HG02678 (cell line): ENCODE measurements at regions not wholly inside any gene's neighbourhood (a gene's known extent, or its start where the extent isn't known, plus 50 kb on each side); places are given as distances from the start of the nearest gene placed in this dataset.
A peak's percentile ranks its signal among the peaks of the same experiment; 100 is the strongest.

Experiments
- ATAC-seq: cut with Tn5 transposase; IDR thresholded peaks from one replicate; pipeline ENCODE4 v1.9.1; 2021; ENCODE audit warnings: mild to moderate bottlenecking, moderate library complexity; ENCODE audit not compliant: unreplicated experiment

DNA sequence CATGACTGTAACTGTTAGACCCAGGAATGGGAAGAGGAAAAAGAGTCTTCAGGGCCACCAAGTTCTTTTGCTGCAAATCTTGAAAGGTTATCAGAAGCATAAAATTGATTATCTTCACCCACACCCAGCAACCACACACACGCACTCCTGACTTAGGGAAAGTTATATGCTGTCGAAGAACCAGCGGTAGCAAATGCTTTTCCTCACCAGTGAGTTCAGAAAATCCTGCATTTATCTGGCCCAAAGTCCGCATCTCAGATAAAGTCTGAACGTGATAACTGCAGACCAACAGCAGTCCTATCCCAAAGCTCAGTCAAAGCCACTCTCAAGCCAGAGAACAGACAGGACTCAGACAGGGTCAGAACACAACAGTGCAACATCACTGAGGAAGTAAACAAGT, 115.6 kb downstream of the IRS2 start:
- ATAC-seq, result no peak

DNA sequence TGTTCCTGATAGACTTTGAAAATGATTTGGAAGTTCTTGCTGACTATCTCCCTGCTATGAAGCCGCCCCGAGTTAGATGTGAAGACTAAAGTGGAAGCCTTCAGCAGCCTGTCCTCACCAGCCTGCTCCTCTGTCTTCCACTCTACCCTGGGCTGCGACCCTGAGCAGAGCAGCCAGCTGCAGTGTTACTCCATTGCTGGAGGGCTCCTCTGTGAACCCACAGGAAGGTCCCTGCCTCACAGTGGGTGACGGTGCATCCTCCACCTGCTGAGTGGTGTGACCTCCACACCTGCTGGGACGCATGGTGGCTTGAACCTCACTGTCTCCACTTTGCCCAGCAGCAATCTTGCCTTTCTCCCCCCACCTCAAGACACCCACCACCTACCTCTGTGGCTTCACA, 116.4 kb downstream of the IRS2 start:
- ATAC-seq, result no peak

DNA sequence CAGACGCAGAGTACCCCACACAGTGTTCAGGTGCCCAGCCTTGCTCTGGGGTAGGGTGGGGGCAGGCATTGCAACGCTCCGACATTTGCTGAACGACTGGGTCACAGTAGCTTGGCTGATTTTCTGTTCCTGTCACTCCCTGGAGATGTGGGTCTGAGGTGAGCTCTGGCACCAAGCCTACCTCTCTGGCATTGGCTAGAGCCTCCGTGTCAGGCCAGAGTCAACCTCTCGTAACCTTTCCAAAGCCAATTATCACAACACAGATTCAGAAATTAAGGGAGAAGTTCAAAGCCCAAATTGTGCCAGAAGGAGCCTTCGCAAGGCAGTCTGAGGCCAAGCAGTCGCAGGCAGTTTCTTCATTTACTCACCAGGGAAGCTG, 117.2 kb downstream of the IRS2 start:
- ATAC-seq, result no peak

DNA sequence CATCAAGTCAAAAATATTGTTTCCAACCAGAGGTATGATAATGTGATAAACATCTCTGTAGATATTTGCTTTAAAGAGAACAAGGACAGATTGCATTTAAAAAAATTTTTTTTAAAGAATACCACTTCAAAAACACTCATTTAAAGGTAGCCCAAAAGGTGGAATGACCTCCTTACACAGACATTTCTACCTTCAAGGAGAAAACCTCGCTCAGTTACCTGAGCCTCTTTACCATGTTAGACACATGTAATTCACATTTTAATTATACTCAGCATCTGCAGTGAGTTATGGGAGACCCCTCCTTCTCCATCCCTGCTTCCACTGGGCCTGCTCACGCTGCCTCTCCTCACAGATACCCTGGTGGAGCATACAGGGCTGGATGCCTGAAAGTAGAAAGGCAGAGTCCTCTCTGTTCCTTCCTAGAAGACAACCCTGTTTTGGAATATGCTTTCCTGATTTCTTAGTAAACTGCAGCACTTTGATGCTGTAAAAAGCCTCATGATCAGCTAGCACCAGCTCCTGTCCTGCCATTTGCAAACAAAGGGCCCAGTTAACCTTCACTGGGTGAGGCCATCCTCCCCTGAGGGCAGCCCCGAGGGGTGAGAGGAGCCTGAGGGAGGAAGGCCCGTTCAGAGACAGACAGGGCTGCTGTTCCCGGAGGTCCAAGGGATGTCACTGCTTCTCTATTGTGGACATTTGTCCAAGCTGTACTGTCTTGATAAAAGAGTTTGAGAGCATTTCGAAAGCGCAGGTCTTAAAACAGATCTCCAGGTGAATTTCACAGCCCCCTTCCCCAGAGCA, 117.8 kb downstream of the IRS2 start:
- ATAC-seq, result no peak

DNA sequence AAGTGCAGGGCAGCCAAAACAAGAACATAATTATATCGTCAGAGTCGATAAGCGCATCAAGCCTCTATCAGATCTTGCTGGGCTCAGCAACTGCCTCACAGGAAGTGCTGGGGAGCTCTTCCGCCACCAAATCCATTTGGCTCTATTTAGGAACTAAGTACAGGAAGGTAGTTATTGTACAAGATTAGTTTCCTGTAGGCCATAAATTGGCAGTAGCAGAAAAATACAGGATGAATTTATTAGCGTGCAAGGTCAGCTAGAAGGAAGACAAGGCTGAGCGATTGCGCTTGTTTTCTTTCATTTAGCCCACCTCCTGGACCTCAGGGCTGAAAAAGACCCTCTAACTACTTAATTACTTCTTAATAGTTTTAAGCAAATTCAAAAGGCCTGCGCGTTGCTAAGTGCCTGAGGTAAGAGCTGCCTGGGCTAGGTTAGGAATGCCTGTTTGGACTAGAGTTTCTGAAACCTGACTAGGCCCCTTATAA, 118.5 kb downstream of the IRS2 start:
- no peak for ATAC-seq

DNA sequence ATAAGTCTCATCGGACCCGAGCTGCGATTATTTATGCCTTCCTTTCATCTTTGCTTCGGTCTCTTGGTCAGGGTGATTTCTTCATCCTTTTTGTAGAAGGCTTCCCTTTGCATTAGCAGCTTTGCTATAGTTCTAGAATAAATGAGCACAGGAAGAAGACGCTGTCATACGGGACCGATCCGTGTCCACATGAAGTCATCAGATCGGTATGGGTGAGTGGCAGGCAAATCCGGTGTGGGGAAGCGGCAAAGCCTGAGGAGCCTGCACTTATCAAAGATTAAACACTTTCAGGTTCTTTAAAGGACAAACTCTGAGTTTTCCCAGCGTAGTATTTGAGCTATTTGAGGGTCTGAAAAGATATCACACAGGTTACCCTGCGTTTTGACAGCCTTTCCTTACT, 119.3 kb downstream of the IRS2 start:
- no peak for ATAC-seq

DNA sequence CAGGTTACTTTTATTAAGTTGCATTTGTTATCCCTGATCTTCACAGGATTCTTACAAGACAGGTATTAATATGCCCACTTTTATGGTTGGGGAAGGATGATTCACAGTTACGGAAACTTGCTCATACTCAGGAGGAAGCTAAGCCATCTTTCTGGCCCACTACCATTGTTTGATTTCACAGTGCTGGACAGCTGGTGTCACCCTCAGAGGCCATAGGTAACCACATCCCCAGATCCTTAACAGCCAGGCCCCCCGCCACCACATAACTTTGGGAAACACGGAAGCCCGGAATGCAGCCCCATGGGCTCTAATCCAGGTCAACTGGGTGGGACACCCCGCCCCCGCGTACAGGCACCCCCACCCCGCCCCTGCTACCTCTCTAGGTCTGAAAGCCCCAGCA, 119.7 kb downstream of the IRS2 start:
- ATAC-seq, result no peak

DNA sequence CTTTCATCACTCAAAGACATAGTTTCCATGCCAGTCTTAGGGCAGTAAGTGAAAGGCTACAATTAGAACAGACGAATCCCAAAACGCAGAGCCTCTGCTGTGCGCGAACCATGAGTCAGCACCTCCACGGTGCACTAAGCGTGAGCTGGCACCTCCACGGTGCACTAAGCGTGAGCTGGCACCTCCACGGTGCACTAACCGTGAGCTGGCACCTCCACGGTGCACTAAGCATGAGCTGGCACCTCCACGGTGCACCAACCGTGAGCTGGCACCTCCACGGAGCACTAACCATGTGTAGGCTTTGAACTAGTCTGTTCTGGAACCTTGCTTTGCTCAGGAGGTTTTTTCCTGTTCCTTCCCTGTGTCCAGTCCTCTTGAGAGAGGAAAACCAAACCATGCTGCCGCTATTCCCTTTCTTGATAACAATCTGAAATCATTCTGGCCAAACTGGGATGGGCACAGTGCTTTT, 120.6 kb downstream of the IRS2 start:
- no peak for ATAC-seq

DNA sequence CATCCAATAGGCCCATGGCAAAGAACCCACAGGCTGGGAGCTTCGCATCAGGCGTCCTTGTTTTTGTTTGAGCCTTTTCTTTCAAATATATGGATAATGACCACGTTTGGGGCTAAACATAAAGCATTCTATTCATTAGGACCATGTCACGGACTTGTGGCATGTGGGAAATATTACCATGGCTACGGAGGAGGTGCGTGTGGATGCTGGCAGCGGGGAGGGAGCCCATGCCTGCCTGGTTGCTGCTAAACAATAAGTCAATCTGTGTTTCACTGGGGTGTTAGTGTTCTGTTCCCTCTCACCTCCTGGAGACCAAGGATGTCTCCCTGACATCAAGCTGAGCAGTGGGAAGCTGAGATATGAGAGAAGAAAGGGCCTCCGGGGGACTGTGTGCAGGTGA, 121.1 kb downstream of the IRS2 start:
- no peak for ATAC-seq

DNA sequence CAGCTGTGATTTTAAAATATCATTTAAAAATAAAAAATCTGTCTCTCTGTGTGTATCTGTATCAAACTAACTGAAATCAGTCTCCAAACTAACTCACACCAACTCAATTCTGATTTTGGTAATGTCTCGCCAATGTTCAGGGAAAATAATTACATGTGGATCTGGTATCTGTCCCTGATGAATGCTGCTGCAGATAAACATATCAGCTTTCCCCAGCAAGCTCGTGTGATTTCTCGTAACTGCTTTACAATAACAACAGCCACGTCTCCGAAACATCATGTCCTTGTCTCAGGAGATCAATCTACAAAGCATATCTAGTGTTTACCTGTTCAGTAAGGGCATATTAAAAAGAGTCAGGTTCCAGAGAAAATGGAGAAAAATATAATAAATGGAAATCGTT, 129.0 kb downstream of the IRS2 start:
- ATAC-seq, result no peak

DNA sequence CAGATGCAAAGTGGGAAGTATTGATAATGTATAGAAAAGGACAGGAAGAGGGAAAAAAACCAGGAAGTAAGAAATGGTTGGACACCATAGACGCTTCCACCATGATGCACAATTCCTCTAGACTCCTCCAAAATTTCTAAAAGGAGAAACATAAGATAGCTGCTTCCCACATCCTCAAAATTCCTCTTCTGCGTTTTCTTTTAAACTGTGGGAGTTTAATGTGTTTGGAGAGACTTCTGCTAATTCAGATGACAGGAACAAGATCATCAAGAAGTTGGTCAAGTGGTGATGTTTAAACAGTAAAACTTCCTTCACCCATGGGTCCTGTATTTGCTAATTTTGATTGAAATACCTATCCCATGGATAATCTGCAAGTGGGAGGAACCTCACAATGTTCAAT, 130.2 kb downstream of the IRS2 start:
- ATAC-seq, result no peak

DNA sequence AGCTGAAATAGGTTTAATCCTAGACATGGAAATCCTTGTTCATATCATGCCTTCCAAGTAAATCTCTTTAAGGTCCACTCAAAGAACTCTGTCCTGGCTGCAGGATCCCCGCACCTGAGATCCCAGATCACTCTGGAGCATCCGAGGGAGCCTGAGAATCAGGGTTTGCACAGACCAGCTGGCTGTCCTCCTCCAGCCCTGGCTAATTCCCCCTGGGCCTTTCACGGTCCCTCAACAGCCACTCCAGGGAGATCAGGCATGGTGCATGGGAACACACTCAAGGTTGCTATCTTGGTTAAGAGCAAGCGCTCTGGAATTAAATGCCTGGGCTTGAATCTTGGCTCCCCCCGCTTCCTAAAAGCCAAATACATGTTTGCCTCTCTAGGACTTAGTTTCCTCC, 130.8 kb downstream of the IRS2 start:
- ATAC-seq, result no peak

DNA sequence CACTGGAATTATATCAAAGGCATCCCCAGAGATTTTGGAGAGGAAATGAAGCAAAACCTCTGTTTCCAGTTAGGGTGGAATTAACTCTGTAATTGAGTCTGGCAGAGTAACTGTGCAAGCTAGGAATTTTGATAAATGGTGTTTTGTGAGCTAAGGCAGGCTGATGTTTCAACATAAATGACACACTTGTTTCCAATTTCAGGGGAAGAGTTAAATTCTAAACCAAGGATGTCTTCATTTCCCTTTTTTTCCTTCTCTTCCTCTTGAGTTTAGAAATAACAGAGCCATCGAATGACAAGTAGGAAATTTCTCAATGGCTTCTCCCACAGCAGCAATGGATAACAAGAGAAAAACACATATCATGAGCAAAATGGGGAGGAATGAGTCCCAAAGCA, 131.2 kb downstream of the IRS2 start:
- no peak for ATAC-seq

DNA sequence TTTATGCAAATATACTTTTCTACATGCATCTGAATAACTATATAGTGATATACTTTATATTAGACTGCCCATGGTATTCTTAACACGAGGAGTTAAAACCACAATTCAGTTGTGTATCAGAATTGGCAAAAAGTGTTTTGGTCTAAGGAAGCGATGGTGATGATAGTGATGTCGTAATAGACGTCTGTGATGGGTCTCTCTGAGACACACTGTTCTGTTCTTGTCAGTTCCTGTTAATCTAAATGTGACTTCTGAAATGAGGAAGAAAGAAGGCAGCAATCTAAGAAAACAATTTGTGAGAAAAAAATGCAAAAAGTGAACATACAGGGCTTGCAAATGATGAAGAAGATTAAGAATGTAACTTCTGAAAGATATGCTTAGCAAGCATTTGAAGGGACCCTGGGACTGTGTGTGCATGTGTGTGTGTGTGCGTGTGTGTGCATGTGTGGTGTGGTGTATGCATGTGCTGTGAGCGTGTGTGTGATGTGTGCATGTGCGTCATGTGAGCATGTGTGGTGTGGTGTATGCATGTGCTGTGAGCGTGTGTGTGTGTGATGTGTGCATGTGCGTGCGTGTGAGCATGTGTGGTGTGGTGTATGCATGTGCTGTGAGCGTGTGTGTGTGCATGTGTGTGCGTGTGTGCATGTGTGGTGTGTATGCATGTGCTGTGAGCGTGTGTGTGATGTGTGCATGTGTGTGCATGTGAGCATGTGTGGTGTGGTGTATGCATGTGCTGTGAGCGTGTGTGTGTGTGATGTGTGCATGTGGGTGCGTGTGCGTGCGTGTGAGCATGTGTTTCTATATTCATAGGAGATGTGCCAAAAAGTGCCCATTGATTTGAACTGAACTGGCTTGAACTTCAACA, 131.8 kb downstream of the IRS2 start:
- ATAC-seq, result no peak

DNA sequence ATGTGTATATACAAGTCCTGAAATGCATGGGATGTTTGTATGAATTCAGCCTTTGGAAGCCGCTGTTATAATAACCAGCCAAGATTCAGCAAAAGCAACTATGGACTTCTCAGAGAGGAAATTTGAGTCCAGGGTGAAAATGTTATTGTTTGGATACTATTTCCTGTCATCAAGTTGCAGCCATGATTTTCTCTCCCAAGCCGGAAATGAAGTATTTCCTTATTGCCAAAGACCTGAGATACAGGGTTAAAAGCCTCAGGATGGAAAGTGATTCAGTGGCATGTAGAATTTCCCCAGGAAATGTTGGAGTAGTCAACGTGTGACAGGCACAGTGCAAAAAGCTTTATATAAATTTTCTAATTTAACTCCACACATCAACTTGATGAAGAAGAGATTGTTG, 133.9 kb downstream of the IRS2 start:
- no peak for ATAC-seq

DNA sequence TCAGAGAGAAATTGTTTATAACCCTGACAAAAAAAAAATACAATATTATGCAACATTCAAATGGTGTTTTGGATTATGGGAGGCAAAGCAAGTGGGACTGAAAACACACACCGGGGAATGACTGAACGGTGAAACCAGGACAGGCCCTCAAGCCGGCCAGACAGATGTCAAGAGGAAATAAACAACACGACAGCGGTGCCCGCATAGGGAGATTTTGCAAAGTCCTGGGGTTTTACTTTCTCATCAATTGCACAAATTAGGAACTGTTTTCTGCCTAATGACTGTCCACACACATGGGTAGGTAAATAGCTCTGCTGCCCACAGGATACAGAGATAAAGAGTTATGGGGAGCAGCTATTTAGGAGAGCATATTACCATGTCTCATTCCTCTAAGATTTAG, 134.5 kb downstream of the IRS2 start:
- ATAC-seq, result no peak

DNA sequence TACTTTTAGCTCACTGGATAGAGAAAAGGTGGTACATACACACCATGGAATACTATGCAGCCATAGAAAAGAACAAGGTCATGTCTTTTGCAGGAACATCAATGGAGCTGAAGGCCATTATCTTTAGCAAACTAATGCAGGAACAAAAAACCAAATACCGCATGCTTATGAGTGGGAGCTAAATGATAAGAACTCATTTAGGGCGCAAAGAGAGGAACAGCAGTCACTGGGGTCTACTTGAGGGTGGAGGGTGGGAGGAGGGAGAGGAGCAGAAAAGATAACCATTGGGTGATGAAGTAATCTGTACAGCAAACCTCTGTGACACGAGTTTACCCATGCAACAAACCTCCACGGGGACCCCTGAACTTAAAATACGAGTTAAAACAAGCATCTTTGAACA, 135.1 kb downstream of the IRS2 start:
- ATAC-seq, result no peak

DNA sequence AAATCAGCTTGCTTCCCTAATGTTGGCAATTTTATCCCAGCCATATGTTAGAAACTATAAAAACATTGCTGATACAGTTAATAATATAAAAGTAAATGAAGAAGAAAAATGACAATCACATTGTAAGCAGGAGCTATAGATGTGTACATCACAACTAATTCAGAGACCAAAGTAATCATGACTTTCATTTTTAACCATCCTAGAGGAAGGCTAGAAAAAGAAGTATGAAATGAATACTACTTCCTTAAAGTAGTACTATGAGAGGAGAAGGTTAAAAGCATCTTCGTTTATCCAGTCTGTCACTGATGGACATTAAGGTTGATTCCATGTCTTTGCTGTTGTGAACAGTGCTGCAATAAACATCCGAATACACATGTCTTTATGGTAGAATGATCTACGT, 135.5 kb downstream of the IRS2 start:
- ATAC-seq, result no peak

DNA sequence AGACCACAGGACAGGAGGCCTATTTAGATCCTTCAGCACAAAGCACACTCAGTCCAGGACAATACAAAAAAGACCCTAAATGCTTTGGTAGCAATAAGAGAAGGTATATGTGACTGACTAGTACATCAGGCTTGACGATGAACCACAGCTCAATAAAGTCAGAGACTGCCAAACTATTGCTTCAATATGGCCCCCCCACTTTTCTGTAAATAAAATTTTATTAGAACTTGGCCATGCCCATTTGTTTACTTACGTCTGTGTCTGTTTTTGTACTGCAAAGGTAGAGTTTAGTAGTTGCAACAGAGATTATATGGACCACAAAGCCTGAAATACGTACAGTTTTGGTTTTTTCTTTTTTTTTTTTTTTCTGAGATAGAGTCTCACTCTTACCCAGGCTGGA, 136.7 kb downstream of the IRS2 start:
- no peak for ATAC-seq

DNA sequence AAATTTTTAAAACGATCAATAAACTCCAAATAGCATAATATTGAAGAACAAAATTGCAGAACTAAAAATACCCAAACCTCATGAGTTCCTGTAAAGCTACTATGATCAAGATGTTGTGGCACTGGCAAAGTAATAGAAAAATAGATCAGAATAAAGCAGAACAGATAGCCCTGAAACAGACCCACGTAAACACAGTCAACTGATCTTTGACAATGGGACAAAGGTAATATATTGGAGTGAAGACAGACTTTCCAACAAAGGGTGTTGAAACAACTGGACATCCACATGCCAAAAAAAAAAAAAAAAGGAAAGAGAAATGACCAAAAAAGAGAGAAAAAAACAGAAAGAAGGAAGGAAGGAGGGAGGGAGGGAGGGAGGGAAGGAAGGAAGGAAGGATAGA, 138.7 kb downstream of the IRS2 start:
- no peak for ATAC-seq

DNA sequence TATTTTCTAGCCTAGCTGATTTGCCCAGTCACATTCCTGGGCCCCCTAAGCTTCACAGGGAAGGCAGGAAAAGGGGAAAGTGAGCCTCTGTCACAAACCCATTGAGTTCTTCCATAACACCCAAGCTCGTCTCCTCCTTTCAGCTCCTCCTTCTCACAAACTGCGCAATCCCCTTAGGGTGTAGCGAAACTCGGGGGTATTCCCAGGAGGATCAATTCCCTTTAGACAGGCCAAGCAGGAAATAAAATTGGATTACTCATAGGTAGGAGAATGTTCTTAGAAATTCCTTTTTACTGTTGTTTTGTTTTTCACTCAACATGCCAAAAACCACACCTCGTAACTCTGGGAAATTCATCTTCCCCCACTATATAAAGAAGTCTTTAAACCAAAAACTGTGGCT, 139.3 kb downstream of the IRS2 start:
- no peak for ATAC-seq

DNA sequence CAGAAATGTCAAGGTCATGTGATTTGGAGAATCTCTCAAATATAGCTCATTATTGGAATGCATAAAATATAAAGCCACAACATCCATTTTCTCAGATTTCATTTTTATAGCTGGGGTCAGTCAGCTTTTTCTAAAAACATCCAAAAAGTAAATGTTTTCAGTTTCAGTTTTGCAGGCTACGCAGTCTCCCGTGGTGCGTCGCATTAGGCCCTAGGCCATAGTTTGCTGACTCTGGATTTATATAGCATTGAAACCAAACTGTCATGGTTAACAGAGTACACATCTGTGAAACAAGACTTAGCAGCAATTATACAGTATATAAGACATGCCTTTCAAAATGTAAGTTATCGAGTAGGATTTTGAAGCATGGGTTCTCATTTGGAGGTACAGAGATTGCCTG, 140.0 kb downstream of the IRS2 start:
- ATAC-seq, result peak; percentile 79
